ENCODE measurements at regions not wholly inside any gene's neighbourhood (a gene's known extent, or its start where the extent isn't known, plus 50 kb on each side); places are given as distances from the start of the nearest gene placed in this dataset.
"Not testable (repeated sequence)": the region's sequence is repeated elsewhere in the genome, so short reads cannot be mapped to it uniquely, and the experiment has no call there.

GRCh38 chr6:126945812-126946360 lies 172.6 kb upstream of the RSPO3 start:
- Mint-ChIP-seq H3K4me1 (no peaks in the 10 kb centered on the region), H3K27me3 (no peaks in the 10 kb centered on the region), H3K27ac (no peak overlapping the region), H3K4me3 (no peak overlapping the region), H3K36me3 (no peaks in the 10 kb centered on the region), H3K9me3 (no peaks in the 10 kb centered on the region)
- DNase-seq: no peak
- CTCF ChIA-PET: no interaction called here

- Mint-ChIP-seq H3K36me3 (no peaks in the 10 kb centered on the region), H3K4me3 (no peak overlapping the region), H3K9me3 (no peaks in the 10 kb centered on the region), H3K27me3 (no peaks in the 10 kb centered on the region), H3K27ac (no peak overlapping the region), H3K4me1 (no peaks in the 10 kb centered on the region)
- CTCF ChIA-PET: no interaction called here
- no peak for DNase-seq
Measured at GRCh38 chr6:126947070-126947469, 171.4 kb upstream of the RSPO3 start.

GRCh38 chr6:126949786-126950185 lies 168.7 kb upstream of the RSPO3 start:
- H3K27me3 Mint-ChIP-seq: no peaks in the 10 kb centered on the region

GRCh38 chr6:126955621-126956020 lies 162.8 kb upstream of the RSPO3 start:
- Mint-ChIP-seq H3K27me3 (no peaks in the 10 kb centered on the region), H3K9me3 (no peaks in the 10 kb centered on the region), H3K27ac (no peak overlapping the region), H3K4me1 (no peaks in the 10 kb centered on the region), H3K4me3 (no peak overlapping the region), H3K36me3 (no peaks in the 10 kb centered on the region)
- CTCF ChIA-PET: no interaction called here
- DNase-seq: no peak

More at GRCh38 chr6:126949786-126950185, 168.7 kb upstream of the RSPO3 start:
- H3K4me1 Mint-ChIP-seq: no peaks in the 10 kb centered on the region
- H3K9me3 Mint-ChIP-seq: no peaks in the 10 kb centered on the region
- H3K36me3 Mint-ChIP-seq: no peaks in the 10 kb centered on the region
- H3K27ac Mint-ChIP-seq: no peak overlapping the region
- CTCF ChIA-PET: no interaction called here
- no peak overlapping the region for H3K4me3 Mint-ChIP-seq
- DNase-seq: no peak

DNA sequence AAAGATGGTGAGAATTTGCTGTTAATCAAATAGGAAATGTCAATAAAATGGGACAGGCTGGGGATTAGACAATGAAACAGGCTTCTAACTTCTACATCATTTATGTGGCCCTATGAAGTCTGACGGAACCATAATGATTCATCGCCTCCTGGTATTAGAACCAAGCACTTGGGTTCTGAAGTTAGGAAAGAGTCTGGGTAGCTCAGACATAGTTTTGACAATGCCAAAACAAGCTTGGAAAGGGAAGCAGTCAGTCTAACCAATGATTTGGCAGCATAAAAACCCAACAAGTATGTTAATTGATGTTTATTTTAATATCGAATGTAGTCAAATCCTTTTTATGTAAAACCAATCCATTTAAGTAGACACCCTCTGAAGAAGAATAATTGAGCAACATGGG lies 160.8 kb upstream of the RSPO3 start:
- Mint-ChIP-seq H3K36me3 (no peaks in the 10 kb centered on the region), H3K9me3 (no peaks in the 10 kb centered on the region), H3K27me3 (no peaks in the 10 kb centered on the region), H3K4me3 (no peak overlapping the region), H3K4me1 (no peaks in the 10 kb centered on the region), H3K27ac (no peak overlapping the region)
- CTCF ChIA-PET: interaction anchor here (0.6 kb wide), 1 partner anchor 742 kb away, joined by 3 read pairs; no protein-coding TSS in a partner anchor
- no peak for DNase-seq

GRCh38 chr6:126959765-126960164 lies 158.7 kb upstream of the RSPO3 start:
- Mint-ChIP-seq H3K9me3 (no peaks in the 10 kb centered on the region), H3K4me1 (no peaks in the 10 kb centered on the region), H3K36me3 (no peaks in the 10 kb centered on the region), H3K27ac (no peak overlapping the region), H3K4me3 (no peak overlapping the region), H3K27me3 (no peaks in the 10 kb centered on the region)
- no peak for DNase-seq
- CTCF ChIA-PET: no interaction called here

- no peaks in the 10 kb centered on the region for H3K27me3 Mint-ChIP-seq
- no peak overlapping the region for H3K27ac Mint-ChIP-seq
- H3K4me3 Mint-ChIP-seq: no peak overlapping the region
- DNase-seq: no peak
- H3K36me3 Mint-ChIP-seq: no peaks in the 10 kb centered on the region
- no peaks in the 10 kb centered on the region for H3K4me1 Mint-ChIP-seq
- H3K9me3 Mint-ChIP-seq: no peaks in the 10 kb centered on the region
- CTCF ChIA-PET: no interaction called here
Measured at GRCh38 chr6:126963077-126963809, 155.2 kb upstream of the RSPO3 start.

DNA sequence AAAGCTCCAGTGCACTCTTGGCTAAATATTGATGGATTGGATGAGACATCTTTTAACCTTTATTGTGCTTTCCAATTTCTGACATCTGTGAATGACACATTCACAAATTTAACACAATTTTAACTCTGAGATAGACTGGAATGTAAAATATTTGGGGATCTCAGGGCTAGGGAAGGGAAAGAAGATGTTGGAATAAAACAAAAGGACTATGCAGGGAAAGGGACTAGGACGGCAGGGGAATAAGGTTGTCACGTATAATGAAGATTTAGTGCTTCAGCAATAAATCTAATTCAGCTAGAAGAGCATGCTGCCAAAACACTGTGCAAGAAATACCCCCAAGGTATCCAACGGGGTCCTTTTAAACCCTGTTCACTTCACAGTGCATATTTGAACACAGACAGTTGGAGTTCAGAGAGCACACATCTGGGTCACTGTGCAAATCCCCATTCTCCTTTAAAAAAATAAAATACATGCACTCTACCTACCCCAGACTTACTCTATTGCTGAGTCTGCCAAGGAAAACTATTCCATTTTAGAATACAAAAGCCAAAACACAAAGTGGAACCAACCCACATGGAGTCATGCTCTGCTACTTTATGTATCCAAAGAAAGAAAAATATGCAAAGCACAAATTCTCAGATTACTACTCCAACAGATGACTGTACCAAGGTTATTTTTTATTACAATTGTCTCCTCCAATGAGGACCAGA lies 151.0 kb upstream of the RSPO3 start:
- no peaks in the 10 kb centered on the region for H3K36me3 Mint-ChIP-seq
- no peaks in the 10 kb centered on the region for H3K4me1 Mint-ChIP-seq
- H3K9me3 Mint-ChIP-seq: no peaks in the 10 kb centered on the region
- H3K4me3 Mint-ChIP-seq: no peak overlapping the region
- no peak for DNase-seq
- H3K27me3 Mint-ChIP-seq: no peaks in the 10 kb centered on the region
- H3K27ac Mint-ChIP-seq: no peak overlapping the region
- CTCF ChIA-PET: no interaction called here

DNA sequence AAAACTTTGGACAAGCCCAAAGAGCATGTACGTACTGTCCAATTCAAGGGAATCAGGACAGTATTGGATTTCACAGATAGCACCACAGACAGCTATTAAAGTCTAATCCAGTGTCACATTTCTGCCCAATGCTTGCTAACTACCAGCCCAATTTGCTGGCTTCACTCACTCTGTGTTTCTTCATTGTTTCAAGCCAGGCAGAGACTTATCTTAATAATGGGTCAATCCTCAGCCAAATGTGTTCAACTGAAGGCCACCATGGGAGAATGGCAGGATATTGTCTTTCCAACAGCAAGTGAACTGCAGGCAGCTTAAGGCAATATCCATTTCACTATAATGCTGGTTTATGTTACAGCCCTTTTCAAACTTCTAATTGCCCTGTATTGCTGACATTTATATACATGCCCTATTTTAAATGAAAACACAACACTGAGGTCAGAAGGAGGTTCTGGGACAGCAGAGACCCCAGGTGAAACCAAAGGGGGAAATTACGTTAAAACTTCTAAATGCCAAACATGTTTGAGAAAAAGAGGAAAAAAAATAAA lies 142.1 kb upstream of the RSPO3 start:
- DNase-seq: no peak
- H3K9me3 Mint-ChIP-seq: peaks cover 3% of the 10 kb centered on the region
- CTCF ChIA-PET: no interaction called here
- H3K4me1 Mint-ChIP-seq: no peaks in the 10 kb centered on the region
- no peak overlapping the region for H3K4me3 Mint-ChIP-seq
- H3K36me3 Mint-ChIP-seq: no peaks in the 10 kb centered on the region
- no peak overlapping the region for H3K27ac Mint-ChIP-seq
- H3K27me3 Mint-ChIP-seq: no peaks in the 10 kb centered on the region

DNA sequence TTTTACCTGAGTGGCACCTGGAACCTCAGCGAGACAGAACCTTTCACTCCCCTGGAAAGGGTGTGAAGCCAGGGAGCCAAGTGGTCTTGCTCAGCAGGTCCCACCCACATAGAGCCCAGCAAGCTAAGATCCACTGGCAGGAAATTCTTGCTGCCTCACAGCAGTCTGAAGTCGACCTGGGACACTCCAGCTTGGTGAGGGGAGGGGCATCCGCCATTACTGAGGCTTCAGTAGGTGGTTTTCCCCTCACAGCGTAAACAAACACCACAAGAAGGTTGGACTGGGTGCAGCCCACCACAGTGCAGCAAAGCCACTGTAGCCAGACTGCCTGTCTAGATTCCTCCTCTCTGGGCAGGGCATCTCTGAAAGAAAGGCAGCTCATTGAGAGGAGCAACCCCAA lies 134.7 kb upstream of the RSPO3 start:
- Mint-ChIP-seq H3K36me3 (no peaks in the 10 kb centered on the region), H3K27me3 (no peaks in the 10 kb centered on the region), H3K4me1 (no peaks in the 10 kb centered on the region), H3K27ac (no peak overlapping the region), H3K4me3 (no peak overlapping the region), H3K9me3 (peaks cover 9% of the 10 kb centered on the region)
- CTCF ChIA-PET: no interaction called here
- DNase-seq: no peak

GRCh38 chr6:126988125-126988524 lies 130.3 kb upstream of the RSPO3 start:
- H3K27me3 Mint-ChIP-seq, CTCF ChIA-PET: not testable (repeated sequence)

DNA sequence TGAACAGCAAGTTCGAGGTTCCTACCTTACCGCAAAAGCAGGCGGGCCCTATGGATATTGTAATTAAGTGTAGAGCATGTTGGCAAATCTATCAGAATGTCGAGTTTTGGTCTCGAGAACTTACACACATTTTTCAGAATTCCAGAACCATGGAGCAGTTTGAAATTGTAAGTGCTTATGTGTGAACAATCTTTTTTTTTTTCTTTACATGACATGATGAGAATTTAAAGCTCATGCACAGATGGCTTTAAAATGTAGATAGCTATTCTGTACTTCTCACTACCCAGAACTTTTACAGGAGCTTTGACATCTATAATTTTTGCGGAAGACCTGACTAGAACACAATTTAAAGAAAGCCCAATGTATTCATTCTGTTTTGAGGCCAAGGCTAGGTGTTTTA lies 117.8 kb upstream of the RSPO3 start:
- CTCF ChIA-PET: no interaction called here
- Mint-ChIP-seq H3K36me3 (no peaks in the 10 kb centered on the region), H3K9me3 (no peaks in the 10 kb centered on the region), H3K4me1 (no peaks in the 10 kb centered on the region), H3K27me3 (no peaks in the 10 kb centered on the region), H3K27ac (no peak overlapping the region), H3K4me3 (no peak overlapping the region)
- no peak for DNase-seq

More at GRCh38 chr6:126988125-126988524, 130.3 kb upstream of the RSPO3 start:
- not testable (repeated sequence) for DNase-seq, H3K4me1 Mint-ChIP-seq, H3K9me3 Mint-ChIP-seq, H3K36me3 Mint-ChIP-seq, H3K4me3 Mint-ChIP-seq, H3K27ac Mint-ChIP-seq

GRCh38 chr6:127013865-127014264 lies 104.6 kb upstream of the RSPO3 start:
- Mint-ChIP-seq H3K27ac (no peak overlapping the region), H3K27me3 (no peaks in the 10 kb centered on the region), H3K9me3 (no peaks in the 10 kb centered on the region), H3K4me3 (no peak overlapping the region), H3K4me1 (no peaks in the 10 kb centered on the region), H3K36me3 (no peaks in the 10 kb centered on the region)
- DNase-seq: no peak
- CTCF ChIA-PET: no interaction called here

DNA sequence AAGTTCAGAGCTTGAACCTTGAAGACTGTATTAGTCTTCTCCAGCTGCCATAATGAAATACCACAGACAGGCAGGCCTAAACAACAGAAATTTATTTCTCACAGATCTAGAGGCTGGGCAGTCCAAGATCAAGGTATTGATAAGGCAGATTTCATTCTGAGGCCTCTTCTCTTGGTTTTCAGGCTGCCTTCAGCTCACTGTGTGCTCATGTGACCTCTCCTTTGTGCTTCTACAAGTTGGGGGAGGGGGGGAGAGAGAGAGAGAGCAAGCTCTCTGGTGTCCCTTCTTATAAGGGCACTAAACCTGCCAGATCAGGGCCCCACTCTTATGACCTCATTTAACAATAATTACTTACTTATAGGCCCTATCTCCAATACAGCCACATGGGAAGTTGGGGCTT lies 102.6 kb upstream of the RSPO3 start:
- Mint-ChIP-seq H3K9me3 (no peaks in the 10 kb centered on the region), H3K4me3 (no peak overlapping the region), H3K27me3 (no peaks in the 10 kb centered on the region), H3K36me3 (no peaks in the 10 kb centered on the region), H3K4me1 (no peaks in the 10 kb centered on the region), H3K27ac (no peak overlapping the region)
- DNase-seq: no peak
- CTCF ChIA-PET: no interaction called here

DNA sequence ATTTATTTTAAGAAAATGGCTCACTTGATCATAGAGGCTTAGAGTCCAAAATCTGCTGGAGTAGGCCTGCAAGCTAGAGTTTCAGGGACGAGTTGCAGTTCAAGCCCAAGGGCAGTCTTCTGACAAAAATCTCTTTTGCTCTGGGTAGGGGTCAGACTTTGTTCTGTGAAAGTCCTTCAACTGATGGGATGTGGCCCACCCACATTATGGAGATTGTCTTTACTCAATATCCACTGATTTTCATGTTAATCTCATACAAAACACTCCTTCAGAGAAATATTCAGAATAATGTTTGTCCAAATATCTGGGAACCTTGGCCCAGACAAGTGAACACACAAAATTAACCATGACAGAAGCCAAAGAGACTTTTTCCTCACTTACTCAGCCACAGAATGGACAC lies 98.6 kb upstream of the RSPO3 start:
- H3K4me3 Mint-ChIP-seq: no peak overlapping the region
- H3K4me1 Mint-ChIP-seq: no peaks in the 10 kb centered on the region
- H3K36me3 Mint-ChIP-seq: no peaks in the 10 kb centered on the region
- H3K27me3 Mint-ChIP-seq: no peaks in the 10 kb centered on the region
- DNase-seq: no peak
- CTCF ChIA-PET: no interaction called here
- H3K9me3 Mint-ChIP-seq: no peaks in the 10 kb centered on the region
- H3K27ac Mint-ChIP-seq: no peak overlapping the region
